Neural cell (in vitro differentiated cells): ENCODE measurements at regions not wholly inside any gene's neighbourhood (a gene's known extent, or its start where the extent isn't known, plus 50 kb on each side); places are given as distances from the start of the nearest gene placed in this dataset.

Experiments
- H2AFZ ChIP-seq: fragments of 200-600, 300-800 bp; sonication (generic), shearing (Covaris generic); 2 replicates; pipeline ENCODE4 v1.6.0; 2014; ENCODE audit warnings: low read depth, mild to moderate bottlenecking, antibody characterized with exemption, low read length, moderate library complexity
- H3F3A ChIP-seq: fragments of 200-600 bp; shearing (Covaris generic); 2 replicates; pipeline ENCODE4 v1.6.1; 2016; ENCODE audit warnings: mild to moderate bottlenecking, moderate library complexity, mixed read lengths, antibody characterized with exemption, low read length; ENCODE audit not compliant: insufficient read depth, poor library complexity, severe bottlenecking
- H3K27ac ChIP-seq: fragments of 200-600, 300-800 bp; sonication (generic), shearing (Covaris generic); 2 replicates; pipeline ENCODE4 v1.5.1; 2014; ENCODE audit warnings: mild to moderate bottlenecking, low read length, moderate library complexity
- H3K27me3 ChIP-seq: fragments of 300-800, 200-600 bp; sonication (generic), shearing (Covaris generic); 2 replicates; pipeline ENCODE4 v1.6.0; 2014; ENCODE audit warnings: mild to moderate bottlenecking, low read depth, low read length, moderate library complexity; ENCODE audit not compliant: insufficient read depth
- H3K36me3 ChIP-seq: fragments of 300-800, 200-600 bp; sonication (generic), shearing (Covaris generic); 2 replicates; pipeline ENCODE4 v1.5.1; 2014; ENCODE audit warnings: mild to moderate bottlenecking, antibody characterized with exemption, low read length, moderate library complexity; ENCODE audit not compliant: insufficient read depth
- H3K4me2 ChIP-seq: fragments of 300-800, 200-600 bp; sonication (generic), shearing (Covaris generic); 2 replicates; pipeline ENCODE4 v1.6.0; 2014; ENCODE audit warnings: mild to moderate bottlenecking, low read length
- H3K4me3 ChIP-seq: fragments of 300-800, 200-600 bp; sonication (generic), shearing (Covaris generic); 2 replicates; pipeline ENCODE4 v1.5.1; 2014; ENCODE audit warnings: mild to moderate bottlenecking, low read length, moderate library complexity
- H3K79me2 ChIP-seq: fragments of 200-600 bp; shearing (Covaris generic); replicated peaks from 2 replicates; pipeline ENCODE4 v1.6.0; 2014; ENCODE audit warnings: mild to moderate bottlenecking, low read length, moderate library complexity; ENCODE audit not compliant: insufficient read depth
- H3K9ac ChIP-seq: fragments of 300-800, 200-600 bp; sonication (generic), shearing (Covaris generic); 2 replicates; pipeline ENCODE4 v1.6.1; 2016; ENCODE audit warnings: mild to moderate bottlenecking, low read length, mixed read lengths
- H3K9me2 ChIP-seq: fragments of 200-600 bp; shearing (Covaris generic); 2 replicates; pipeline ENCODE4 v1.6.1; 2016; ENCODE audit warnings: mild to moderate bottlenecking, low read length, mixed read lengths; ENCODE audit not compliant: insufficient read depth
- H3K9me3 ChIP-seq: fragments of 200-600, 300-800 bp; sonication (generic), shearing (Covaris generic); 2 replicates; pipeline ENCODE4 v1.6.1; 2016; ENCODE audit warnings: mild to moderate bottlenecking, mixed run types, low read length, moderate library complexity, mixed read lengths
- H4K20me1 ChIP-seq: fragments of 200-600 bp; shearing (Covaris generic); 2 replicates; pipeline ENCODE4 v1.6.1; 2016; ENCODE audit warnings: mild to moderate bottlenecking, mixed run types; ENCODE audit not compliant: insufficient read depth
- EP300 ChIP-seq: fragments of 450-650 bp; conservative IDR thresholded peaks from 2 replicates; pipeline ENCODE4 v1.6.1; 2014; ENCODE audit warnings: antibody characterized with exemption, mild to moderate bottlenecking, moderate library complexity; ENCODE audit not compliant: poor library complexity, severe bottlenecking
- EZH2 ChIP-seq: fragments of 200-600, 300-800 bp; shearing (Covaris generic), sonication (generic); IDR thresholded peaks from 2 replicates; pipeline ENCODE4 v1.6.1; 2014; ENCODE audit warnings: antibody characterized with exemption, low read length, borderline replicate concordance, mild to moderate bottlenecking; ENCODE audit not compliant: insufficient read depth, poor library complexity, severe bottlenecking
- MXI1 ChIP-seq: fragments of 450-650 bp; conservative IDR thresholded peaks from 2 replicates; pipeline ENCODE4 v1.6.1; 2014; ENCODE audit warnings: antibody characterized with exemption, mild to moderate bottlenecking; ENCODE audit not compliant: poor library complexity, severe bottlenecking
- POLR2AphosphoS5 ChIP-seq: IDR thresholded peaks from 2 replicates; pipeline ENCODE4 v1.6.1; 2012
- RAD21 ChIP-seq: fragments of 450-650 bp; conservative IDR thresholded peaks from 2 replicates; pipeline ENCODE4 v1.6.1; 2014; ENCODE audit warnings: antibody characterized with exemption, mild to moderate bottlenecking, moderate library complexity
- REST ChIP-seq: IDR thresholded peaks from 2 replicates; pipeline ENCODE4 v1.6.1; 2012; ENCODE audit warnings: borderline replicate concordance
- SMC3 ChIP-seq: fragments of 450-650 bp; conservative IDR thresholded peaks from 2 replicates; pipeline ENCODE4 v1.6.1; 2014; ENCODE audit warnings: antibody characterized with exemption, mild to moderate bottlenecking, moderate library complexity; ENCODE audit not compliant: poor library complexity
- TAF1 ChIP-seq: IDR thresholded peaks from 2 replicates; pipeline ENCODE4 v1.6.1; 2012; ENCODE audit warnings: low read depth
- TF ChIP-seq, protein P1 (sequence below): fragments of 450-650 bp; IDR thresholded peaks from 2 replicates; pipeline ENCODE4 v1.5.1; 2014; ENCODE audit warnings: antibody characterized with exemption, mild to moderate bottlenecking, moderate library complexity; ENCODE audit not compliant: poor library complexity, severe bottlenecking

DNA sequence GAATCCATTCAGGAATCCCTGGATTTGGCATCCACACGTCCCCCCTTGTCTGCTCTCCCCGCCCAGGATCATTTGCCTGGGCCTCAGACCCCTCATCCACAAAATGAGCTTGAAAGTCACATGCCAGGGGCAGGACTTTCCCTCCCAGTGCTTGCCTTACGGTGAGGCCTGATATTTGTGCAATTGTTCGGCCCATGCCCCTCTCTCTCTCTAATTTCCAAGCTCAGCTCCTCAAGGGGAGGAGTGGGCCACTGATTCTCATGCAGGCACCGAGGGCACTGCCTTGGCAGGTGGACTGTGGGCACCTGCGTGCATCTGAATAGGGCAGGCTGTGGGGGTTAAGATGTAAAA is 267.2 kb upstream of the FOXF1 start:
- H3K9me2 ChIP-seq: no peaks in the 10 kb centered on the region
- no peak overlapping the region for H3K4me2 ChIP-seq
- H3K9ac ChIP-seq: no peak overlapping the region
- H3K4me3 ChIP-seq: no peak overlapping the region
- H3K36me3 ChIP-seq: no peaks in the 10 kb centered on the region
- no peaks in the 10 kb centered on the region for H3K27me3 ChIP-seq
- no peaks in the 10 kb centered on the region for H3K9me3 ChIP-seq
- no peak overlapping the region for H3K27ac ChIP-seq
- no peaks in the 10 kb centered on the region for H3F3A ChIP-seq
- H4K20me1 ChIP-seq: no peaks in the 10 kb centered on the region
- TF ChIP-seq SMC3 (no peak), POLR2AphosphoS5 (no peak), REST (no peak), MXI1 (no peak), EP300 (no peak)
- no peaks in the 10 kb centered on the region for H3K79me2 ChIP-seq
- no peak overlapping the region for H2AFZ ChIP-seq

- H2AFZ ChIP-seq: no peak overlapping the region
- H3K9ac ChIP-seq: no peak overlapping the region
- H3K9me2 ChIP-seq: no peaks in the 10 kb centered on the region
- H3K36me3 ChIP-seq: no peaks in the 10 kb centered on the region
- H3K4me3 ChIP-seq: no peak overlapping the region
- H3K27me3 ChIP-seq: no peaks in the 10 kb centered on the region
- H3K9me3 ChIP-seq: no peaks in the 10 kb centered on the region
- H3F3A ChIP-seq: no peaks in the 10 kb centered on the region
- TF ChIP-seq EZH2: no peak
- no peak for TF ChIP-seq SMC3
- no peak for TF ChIP-seq MXI1
- no peak for TF ChIP-seq REST
- no peak for TF ChIP-seq TAF1
- TF ChIP-seq RAD21: no peak
- no peak for TF ChIP-seq EP300
- TF ChIP-seq, protein P1, sequence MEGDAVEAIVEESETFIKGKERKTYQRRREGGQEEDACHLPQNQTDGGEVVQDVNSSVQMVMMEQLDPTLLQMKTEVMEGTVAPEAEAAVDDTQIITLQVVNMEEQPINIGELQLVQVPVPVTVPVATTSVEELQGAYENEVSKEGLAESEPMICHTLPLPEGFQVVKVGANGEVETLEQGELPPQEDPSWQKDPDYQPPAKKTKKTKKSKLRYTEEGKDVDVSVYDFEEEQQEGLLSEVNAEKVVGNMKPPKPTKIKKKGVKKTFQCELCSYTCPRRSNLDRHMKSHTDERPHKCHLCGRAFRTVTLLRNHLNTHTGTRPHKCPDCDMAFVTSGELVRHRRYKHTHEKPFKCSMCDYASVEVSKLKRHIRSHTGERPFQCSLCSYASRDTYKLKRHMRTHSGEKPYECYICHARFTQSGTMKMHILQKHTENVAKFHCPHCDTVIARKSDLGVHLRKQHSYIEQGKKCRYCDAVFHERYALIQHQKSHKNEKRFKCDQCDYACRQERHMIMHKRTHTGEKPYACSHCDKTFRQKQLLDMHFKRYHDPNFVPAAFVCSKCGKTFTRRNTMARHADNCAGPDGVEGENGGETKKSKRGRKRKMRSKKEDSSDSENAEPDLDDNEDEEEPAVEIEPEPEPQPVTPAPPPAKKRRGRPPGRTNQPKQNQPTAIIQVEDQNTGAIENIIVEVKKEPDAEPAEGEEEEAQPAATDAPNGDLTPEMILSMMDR: no peak
- no peak for TF ChIP-seq POLR2AphosphoS5
- H3K27ac ChIP-seq: no peak overlapping the region
- H3K79me2 ChIP-seq: no peaks in the 10 kb centered on the region
- H3K4me2 ChIP-seq: no peak overlapping the region
- no peaks in the 10 kb centered on the region for H4K20me1 ChIP-seq
Measured at GRCh38 chr16:86243571-86244154, 266.7 kb upstream of the FOXF1 start.
